Stimulated activated CD8-positive, alpha-beta memory T cell treated with anti-CD3 and anti-CD28 coated beads, Interleukin-15, amount 100 ng/mL, for 48 hours (primary cell): ENCODE measurements at regions not wholly inside any gene's neighbourhood (a gene's known extent, or its start where the extent isn't known, plus 50 kb on each side); places are given as distances from the start of the nearest gene placed in this dataset.
A peak's percentile ranks its signal among the peaks of the same experiment; 100 is the strongest.

Experiments
- DNase-seq, 2 donors: peaks; one replicate each; pipeline ENCODE4 v3.0.0-alpha.2; 2020; ENCODE audit warnings: low read depth in 2 of 2

GRCh38 chr14:101118746-101119591 lies 215.4 kb upstream of the RTL1 start:
- no peak for DNase-seq

- DNase-seq = no peak
These were observed 216.5 kb upstream of the RTL1 start for GRCh38 chr14:101119830-101120571.

- peak in 1 of 2 donors; percentile 8 for DNase-seq
These were observed 217.4 kb upstream of the RTL1 start for GRCh38 chr14:101120641-101121507.

- DNase-seq = no peak
These were observed 218.1 kb upstream of the RTL1 start for GRCh38 chr14:101121508-101122139.

GRCh38 chr14:101122237-101123141 lies 219.0 kb upstream of the RTL1 start:
- DNase-seq = no peak

GRCh38 chr14:101123618-101124510 lies 220.3 kb upstream of the RTL1 start:
- DNase-seq = no peak

GRCh38 chr14:101124815-101125214 lies 221.3 kb upstream of the RTL1 start:
- no peak for DNase-seq

- no peak for DNase-seq
These were observed 221.8 kb upstream of the RTL1 start for GRCh38 chr14:101125313-101125712.

- DNase-seq = no peak
These were observed 222.5 kb upstream of the RTL1 start for GRCh38 chr14:101125719-101126651.

GRCh38 chr14:101126731-101127130 lies 223.2 kb upstream of the RTL1 start:
- DNase-seq = no peak

GRCh38 chr14:101127224-101127623 lies 223.7 kb upstream of the RTL1 start:
- DNase-seq = no peak

- no peak for DNase-seq
These were observed 225.2 kb upstream of the RTL1 start for GRCh38 chr14:101128478-101129321.

GRCh38 chr14:101129521-101130167 lies 226.1 kb upstream of the RTL1 start:
- no peak for DNase-seq

GRCh38 chr14:101130861-101131260 lies 227.3 kb upstream of the RTL1 start:
- no peak for DNase-seq

GRCh38 chr14:101131451-101131916 lies 228.0 kb upstream of the RTL1 start:
- DNase-seq = no peak

- no peak for DNase-seq
These were observed 228.6 kb upstream of the RTL1 start for GRCh38 chr14:101132051-101132571.

GRCh38 chr14:101132588-101132987 lies 229.1 kb upstream of the RTL1 start:
- DNase-seq = no peak
